ENCODE measurements at regions not wholly inside any gene's neighbourhood (a gene's known extent, or its start where the extent isn't known, plus 50 kb on each side); places are given as distances from the start of the nearest gene placed in this dataset.

DNA sequence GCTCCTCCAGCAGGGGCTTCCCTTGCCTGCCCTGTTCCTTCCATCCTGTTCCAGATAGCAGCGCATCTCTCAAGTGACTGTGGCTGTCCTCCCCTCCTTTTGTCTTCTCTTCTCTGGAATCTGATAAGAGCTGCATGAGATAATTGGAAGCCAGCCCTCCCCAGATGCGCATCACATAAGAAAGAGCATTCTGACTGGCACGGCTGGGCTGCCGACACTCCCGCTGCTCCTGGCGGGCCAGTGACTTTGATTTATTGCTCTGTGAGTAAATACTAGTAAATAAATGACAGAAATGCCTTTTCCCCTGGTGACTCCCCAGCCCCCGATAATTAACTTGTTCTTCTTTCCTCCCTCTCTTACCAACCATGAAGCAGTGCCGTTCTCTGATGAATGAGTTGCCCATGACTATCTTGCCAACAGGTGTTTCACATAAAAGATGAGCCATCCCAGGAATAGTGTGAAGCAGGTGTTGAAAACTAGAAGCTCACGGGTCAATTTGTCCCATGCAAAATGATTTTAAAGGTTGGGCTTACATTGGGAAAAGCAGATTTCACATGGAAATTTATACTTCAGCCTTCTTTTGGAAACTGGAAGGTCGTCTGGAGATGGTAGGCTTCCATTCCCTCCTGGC lies 212.3 kb downstream of the ERCC6L2 start:
- no peaks in the 10 kb centered on the region for H3K4me1 ChIP-seq (ENCODE audit: control insufficient read depth, extremely low read depth, insufficient read depth, low read length)
- no peaks in the 10 kb centered on the region for H3K79me2 ChIP-seq (ENCODE audit: control insufficient read depth, insufficient read depth, low read length)
- FAIRE-seq (no peak), DNase-seq (ENCODE audit: low read depth, low spot score) (no peak)
- H4K20me1 ChIP-seq (ENCODE audit: control insufficient read depth, extremely low read depth, insufficient read depth, low read length), result no peaks in the 10 kb centered on the region
- peaks cover 35% of the 10 kb centered on the region for H3K27me3 ChIP-seq (ENCODE audit: control insufficient read depth, extremely low read depth, insufficient read depth, low read length)
- dilution Hi-C loops (cut with MboI; ENCODE audit: extremely low pct_ligation_motif_present, low sequenced_read_pairs), result no loop called here
- no peak overlapping the region for H3K9ac ChIP-seq (ENCODE audit: control insufficient read depth, extremely low read depth, insufficient read depth, low read length)
- H3K9me3 ChIP-seq (ENCODE audit: control insufficient read depth, low read depth, low read length), result no peaks in the 10 kb centered on the region
- no peaks in the 10 kb centered on the region for H3K36me3 ChIP-seq (ENCODE audit: control insufficient read depth in 2 of 2, extremely low read depth in 1 of 2, insufficient read depth in 2 of 2, low read length in 2 of 2)
- TF ChIP-seq, protein P1, sequence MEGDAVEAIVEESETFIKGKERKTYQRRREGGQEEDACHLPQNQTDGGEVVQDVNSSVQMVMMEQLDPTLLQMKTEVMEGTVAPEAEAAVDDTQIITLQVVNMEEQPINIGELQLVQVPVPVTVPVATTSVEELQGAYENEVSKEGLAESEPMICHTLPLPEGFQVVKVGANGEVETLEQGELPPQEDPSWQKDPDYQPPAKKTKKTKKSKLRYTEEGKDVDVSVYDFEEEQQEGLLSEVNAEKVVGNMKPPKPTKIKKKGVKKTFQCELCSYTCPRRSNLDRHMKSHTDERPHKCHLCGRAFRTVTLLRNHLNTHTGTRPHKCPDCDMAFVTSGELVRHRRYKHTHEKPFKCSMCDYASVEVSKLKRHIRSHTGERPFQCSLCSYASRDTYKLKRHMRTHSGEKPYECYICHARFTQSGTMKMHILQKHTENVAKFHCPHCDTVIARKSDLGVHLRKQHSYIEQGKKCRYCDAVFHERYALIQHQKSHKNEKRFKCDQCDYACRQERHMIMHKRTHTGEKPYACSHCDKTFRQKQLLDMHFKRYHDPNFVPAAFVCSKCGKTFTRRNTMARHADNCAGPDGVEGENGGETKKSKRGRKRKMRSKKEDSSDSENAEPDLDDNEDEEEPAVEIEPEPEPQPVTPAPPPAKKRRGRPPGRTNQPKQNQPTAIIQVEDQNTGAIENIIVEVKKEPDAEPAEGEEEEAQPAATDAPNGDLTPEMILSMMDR (optimal IDR thresholded peaks at IDR 0.05 in 1 of 3, IDR thresholded peaks at IDR 0.05 in 1 of 3, conservative IDR thresholded peaks at IDR 0.05 in 1 of 3; ENCODE audit: extremely low read depth in 1 of 3, insufficient read depth in 2 of 3, low read length in 3 of 3), result no peak
- TF ChIP-seq EZH2 (IDR thresholded peaks at IDR 0.05; ENCODE audit: low read length), result no peak
- H3K9me1 ChIP-seq (ENCODE audit: control insufficient read depth, extremely low read depth, insufficient read depth, low read length), result no peaks in the 10 kb centered on the region
- H3K4me3 ChIP-seq (ENCODE audit: control insufficient read depth in 2 of 3, extremely low read depth in 1 of 3, insufficient read depth in 2 of 3, low read depth in 1 of 3, low read length in 3 of 3), result no peak overlapping the region
- no peak overlapping the region for H3K4me2 ChIP-seq (ENCODE audit: control insufficient read depth, extremely low read depth, insufficient read depth, low read depth, low read length)
- no peak overlapping the region for H2AFZ ChIP-seq (ENCODE audit: control insufficient read depth, low read length)
- no peak overlapping the region for H3K27ac ChIP-seq (ENCODE audit: control insufficient read depth, insufficient read depth, low read length)

DNA sequence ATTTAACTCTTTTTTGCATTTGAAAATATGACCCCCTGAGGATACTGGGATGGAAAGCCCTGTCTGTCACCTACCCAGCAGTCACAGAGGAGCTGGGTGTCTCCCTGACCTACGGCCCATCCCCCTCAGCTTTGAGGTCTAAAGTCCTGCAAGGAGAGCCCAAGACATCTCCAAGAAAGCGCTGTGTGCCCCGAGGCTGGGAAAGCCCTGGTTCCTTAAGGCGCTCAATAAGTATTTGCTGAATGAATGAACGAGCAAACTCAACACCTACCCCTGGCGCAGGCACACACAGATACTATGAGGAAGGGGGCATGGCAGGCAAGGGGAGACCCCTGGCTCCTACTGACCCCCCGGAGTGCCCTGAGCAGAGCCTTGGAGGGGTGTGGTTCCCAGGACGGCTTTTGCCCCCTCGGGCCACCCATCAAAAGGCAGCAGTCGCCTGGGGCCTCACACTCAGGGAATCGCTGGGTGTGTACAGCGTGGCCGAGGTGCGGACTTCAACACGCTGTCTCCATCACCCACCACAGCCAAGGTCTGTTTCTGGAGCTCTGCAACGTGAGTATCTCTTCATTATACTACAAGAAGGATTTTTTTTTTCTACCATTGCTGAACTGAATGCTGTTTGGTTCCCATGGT lies 211.6 kb downstream of the ERCC6L2 start:
- Histone ChIP-seq H4K20me1 (ENCODE audit: control insufficient read depth, extremely low read depth, insufficient read depth, low read length) (no peaks in the 10 kb centered on the region), H3K36me3 (ENCODE audit: control insufficient read depth in 2 of 2, extremely low read depth in 1 of 2, insufficient read depth in 2 of 2, low read length in 2 of 2) (no peaks in the 10 kb centered on the region), H3K27ac (ENCODE audit: control insufficient read depth, insufficient read depth, low read length) (no peak overlapping the region), H3K79me2 (ENCODE audit: control insufficient read depth, insufficient read depth, low read length) (no peaks in the 10 kb centered on the region), H3K4me2 (ENCODE audit: control insufficient read depth, extremely low read depth, insufficient read depth, low read depth, low read length) (no peak overlapping the region), H3K4me3 (ENCODE audit: control insufficient read depth in 2 of 3, extremely low read depth in 1 of 3, insufficient read depth in 2 of 3, low read depth in 1 of 3, low read length in 3 of 3) (no peak overlapping the region), H3K9ac (ENCODE audit: control insufficient read depth, extremely low read depth, insufficient read depth, low read length) (no peak overlapping the region), H3K9me3 (ENCODE audit: control insufficient read depth, low read depth, low read length) (no peaks in the 10 kb centered on the region), H2AFZ (ENCODE audit: control insufficient read depth, low read length) (no peak overlapping the region), H3K9me1 (ENCODE audit: control insufficient read depth, extremely low read depth, insufficient read depth, low read length) (no peaks in the 10 kb centered on the region), H3K4me1 (ENCODE audit: control insufficient read depth, extremely low read depth, insufficient read depth, low read length) (no peaks in the 10 kb centered on the region), H3K27me3 (ENCODE audit: control insufficient read depth, extremely low read depth, insufficient read depth, low read length) (peaks cover 41% of the 10 kb centered on the region)
- dilution Hi-C loops (cut with MboI; ENCODE audit: extremely low pct_ligation_motif_present, low sequenced_read_pairs), result no loop called here
- FAIRE-seq (no peak), DNase-seq (ENCODE audit: low read depth, low spot score) (no peak)
- TF ChIP-seq, protein P1 (optimal IDR thresholded peaks at IDR 0.05 in 1 of 3, IDR thresholded peaks at IDR 0.05 in 1 of 3, conservative IDR thresholded peaks at IDR 0.05 in 1 of 3; ENCODE audit: extremely low read depth in 1 of 3, insufficient read depth in 2 of 3, low read length in 3 of 3), result no peak
- no peak for TF ChIP-seq EZH2 (IDR thresholded peaks at IDR 0.05; ENCODE audit: low read length)

Data from keratinocyte (primary cell).